ENCODE measurements at regions not wholly inside any gene's neighbourhood (a gene's known extent, or its start where the extent isn't known, plus 50 kb on each side); places are given as distances from the start of the nearest gene placed in this dataset.

DNA sequence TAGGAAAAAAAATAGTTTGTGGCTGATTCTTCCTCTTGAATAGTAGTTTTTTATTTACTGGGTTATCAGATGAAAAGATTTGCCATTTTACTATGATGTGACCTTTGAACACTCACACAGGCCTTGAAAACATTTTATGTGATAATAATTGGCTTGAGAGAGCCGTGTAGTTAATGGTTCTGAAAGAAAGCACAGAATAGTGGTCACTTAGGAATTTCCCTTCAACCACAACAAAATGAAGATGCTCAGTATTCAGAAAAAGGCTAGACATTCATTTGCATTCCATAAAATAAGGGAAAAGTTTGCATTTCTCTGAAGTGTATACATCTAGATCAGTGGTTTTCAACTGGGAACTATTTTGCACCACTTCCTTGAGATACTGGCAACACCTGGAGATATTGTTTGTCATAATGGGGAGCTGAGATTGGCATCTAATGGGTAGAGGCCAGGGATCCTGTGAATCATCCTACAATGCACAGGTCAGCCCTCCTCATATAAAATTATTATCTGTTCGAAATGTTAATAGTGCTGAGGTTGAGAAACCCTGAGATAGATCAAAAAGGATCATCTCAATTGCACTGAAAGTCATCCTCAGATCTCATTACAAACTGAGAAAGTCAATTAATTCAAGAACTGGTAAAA is 446.4 kb upstream of the CCNG1 start:
- H3K9me3 ChIP-seq (ENCODE audit: control insufficient read depth, low read depth, low read length), result no peaks in the 10 kb centered on the region
- H3K27ac ChIP-seq (ENCODE audit: control insufficient read depth, insufficient read depth, low read length), result no peak overlapping the region
- no peak overlapping the region for H2AFZ ChIP-seq (ENCODE audit: control insufficient read depth, low read length)
- H3K4me2 ChIP-seq (ENCODE audit: control insufficient read depth, extremely low read depth, insufficient read depth, low read depth, low read length), result no peak overlapping the region
- no peaks in the 10 kb centered on the region for H3K27me3 ChIP-seq (ENCODE audit: control insufficient read depth, extremely low read depth, insufficient read depth, low read length)
- FAIRE-seq (no peak), DNase-seq (ENCODE audit: low read depth, low spot score) (no peak)
- TF ChIP-seq, protein P1, sequence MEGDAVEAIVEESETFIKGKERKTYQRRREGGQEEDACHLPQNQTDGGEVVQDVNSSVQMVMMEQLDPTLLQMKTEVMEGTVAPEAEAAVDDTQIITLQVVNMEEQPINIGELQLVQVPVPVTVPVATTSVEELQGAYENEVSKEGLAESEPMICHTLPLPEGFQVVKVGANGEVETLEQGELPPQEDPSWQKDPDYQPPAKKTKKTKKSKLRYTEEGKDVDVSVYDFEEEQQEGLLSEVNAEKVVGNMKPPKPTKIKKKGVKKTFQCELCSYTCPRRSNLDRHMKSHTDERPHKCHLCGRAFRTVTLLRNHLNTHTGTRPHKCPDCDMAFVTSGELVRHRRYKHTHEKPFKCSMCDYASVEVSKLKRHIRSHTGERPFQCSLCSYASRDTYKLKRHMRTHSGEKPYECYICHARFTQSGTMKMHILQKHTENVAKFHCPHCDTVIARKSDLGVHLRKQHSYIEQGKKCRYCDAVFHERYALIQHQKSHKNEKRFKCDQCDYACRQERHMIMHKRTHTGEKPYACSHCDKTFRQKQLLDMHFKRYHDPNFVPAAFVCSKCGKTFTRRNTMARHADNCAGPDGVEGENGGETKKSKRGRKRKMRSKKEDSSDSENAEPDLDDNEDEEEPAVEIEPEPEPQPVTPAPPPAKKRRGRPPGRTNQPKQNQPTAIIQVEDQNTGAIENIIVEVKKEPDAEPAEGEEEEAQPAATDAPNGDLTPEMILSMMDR (optimal IDR thresholded peaks at IDR 0.05 in 1 of 3, IDR thresholded peaks at IDR 0.05 in 1 of 3, conservative IDR thresholded peaks at IDR 0.05 in 1 of 3; ENCODE audit: extremely low read depth in 1 of 3, insufficient read depth in 2 of 3, low read length in 3 of 3), result no peak
- no peak for TF ChIP-seq EZH2 (IDR thresholded peaks at IDR 0.05; ENCODE audit: low read length)
- no peaks in the 10 kb centered on the region for H3K36me3 ChIP-seq (ENCODE audit: control insufficient read depth in 2 of 2, extremely low read depth in 1 of 2, insufficient read depth in 2 of 2, low read length in 2 of 2)
- no peak overlapping the region for H3K4me3 ChIP-seq (ENCODE audit: control insufficient read depth in 2 of 3, extremely low read depth in 1 of 3, insufficient read depth in 2 of 3, low read depth in 1 of 3, low read length in 3 of 3)
- no peak overlapping the region for H3K9ac ChIP-seq (ENCODE audit: control insufficient read depth, extremely low read depth, insufficient read depth, low read length)
- dilution Hi-C loops (cut with MboI; ENCODE audit: extremely low pct_ligation_motif_present, low sequenced_read_pairs), result no loop called here
- H3K9me1 ChIP-seq (ENCODE audit: control insufficient read depth, extremely low read depth, insufficient read depth, low read length), result no peaks in the 10 kb centered on the region
- H3K79me2 ChIP-seq (ENCODE audit: control insufficient read depth, insufficient read depth, low read length), result no peaks in the 10 kb centered on the region
- no peaks in the 10 kb centered on the region for H3K4me1 ChIP-seq (ENCODE audit: control insufficient read depth, extremely low read depth, insufficient read depth, low read length)
- H4K20me1 ChIP-seq (ENCODE audit: control insufficient read depth, extremely low read depth, insufficient read depth, low read length), result no peaks in the 10 kb centered on the region

DNA sequence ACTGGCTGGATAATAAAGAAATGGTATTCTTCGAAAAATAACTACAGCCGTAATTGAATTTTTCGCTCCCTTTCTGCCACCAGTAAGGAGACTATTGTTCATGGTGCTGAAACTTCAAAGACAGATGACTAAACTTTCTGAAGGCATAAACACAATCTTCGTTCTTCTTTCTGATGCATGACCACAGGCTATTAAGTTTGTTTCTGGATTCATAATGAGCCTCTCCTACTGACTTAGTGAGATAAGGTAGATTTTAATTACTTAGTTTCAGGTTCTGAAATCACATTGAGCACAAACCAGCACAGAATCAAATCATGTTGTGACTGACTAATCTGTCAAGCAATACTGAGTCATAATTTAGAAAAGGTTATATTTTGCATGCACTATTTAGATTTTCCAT is 441.8 kb upstream of the CCNG1 start:
- dilution Hi-C loops (cut with MboI; ENCODE audit: extremely low pct_ligation_motif_present, low sequenced_read_pairs), result no loop called here
- DNase-seq (ENCODE audit: low read depth, low spot score) (no peak), FAIRE-seq (no peak)
- H3K9me1 ChIP-seq (ENCODE audit: control insufficient read depth, extremely low read depth, insufficient read depth, low read length), result no peaks in the 10 kb centered on the region
- no peaks in the 10 kb centered on the region for H3K79me2 ChIP-seq (ENCODE audit: control insufficient read depth, insufficient read depth, low read length)
- H3K27me3 ChIP-seq (ENCODE audit: control insufficient read depth, extremely low read depth, insufficient read depth, low read length), result no peaks in the 10 kb centered on the region
- no peak for TF ChIP-seq EZH2 (IDR thresholded peaks at IDR 0.05; ENCODE audit: low read length)
- TF ChIP-seq, protein P1 (optimal IDR thresholded peaks at IDR 0.05 in 1 of 3, IDR thresholded peaks at IDR 0.05 in 1 of 3, conservative IDR thresholded peaks at IDR 0.05 in 1 of 3; ENCODE audit: extremely low read depth in 1 of 3, insufficient read depth in 2 of 3, low read length in 3 of 3), result no peak
- no peaks in the 10 kb centered on the region for H3K4me1 ChIP-seq (ENCODE audit: control insufficient read depth, extremely low read depth, insufficient read depth, low read length)
- H3K9ac ChIP-seq (ENCODE audit: control insufficient read depth, extremely low read depth, insufficient read depth, low read length), result no peak overlapping the region
- H3K36me3 ChIP-seq (ENCODE audit: control insufficient read depth in 2 of 2, extremely low read depth in 1 of 2, insufficient read depth in 2 of 2, low read length in 2 of 2), result no peaks in the 10 kb centered on the region
- H4K20me1 ChIP-seq (ENCODE audit: control insufficient read depth, extremely low read depth, insufficient read depth, low read length), result no peaks in the 10 kb centered on the region
- no peak overlapping the region for H3K27ac ChIP-seq (ENCODE audit: control insufficient read depth, insufficient read depth, low read length)
- H3K4me3 ChIP-seq (ENCODE audit: control insufficient read depth in 2 of 3, extremely low read depth in 1 of 3, insufficient read depth in 2 of 3, low read depth in 1 of 3, low read length in 3 of 3), result no peak overlapping the region
- H2AFZ ChIP-seq (ENCODE audit: control insufficient read depth, low read length), result no peak overlapping the region
- no peaks in the 10 kb centered on the region for H3K9me3 ChIP-seq (ENCODE audit: control insufficient read depth, low read depth, low read length)
- H3K4me2 ChIP-seq (ENCODE audit: control insufficient read depth, extremely low read depth, insufficient read depth, low read depth, low read length), result no peak overlapping the region

All from keratinocyte (primary cell).